ENCODE measurements at regions not wholly inside any gene's neighbourhood (a gene's known extent, or its start where the extent isn't known, plus 50 kb on each side); places are given as distances from the start of the nearest gene placed in this dataset.

DNA sequence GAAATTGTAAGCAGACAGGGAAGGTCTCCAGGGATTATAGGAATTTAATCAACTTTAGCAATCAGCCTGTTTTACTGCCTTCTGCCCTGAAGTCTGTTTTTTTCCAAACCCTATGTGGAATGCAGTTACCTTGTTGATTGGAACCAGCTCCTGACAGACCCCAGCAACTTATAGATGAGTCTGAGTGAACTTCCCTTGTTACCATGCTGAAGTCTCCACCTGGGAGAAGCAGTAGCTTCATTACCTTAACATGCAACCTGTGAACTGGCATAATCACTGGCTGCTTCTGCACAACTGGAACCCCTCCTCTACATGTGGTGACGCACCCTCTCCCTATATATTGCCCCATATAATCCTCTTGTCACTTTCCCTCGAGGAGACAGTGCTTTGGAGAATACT is 226.3 kb upstream of the SPOPL start:
- Mint-ChIP-seq H3K27ac (no peak overlapping the region), H3K4me1 (ENCODE audit: low read depth) (no peaks in the 10 kb centered on the region), H3K4me3 (no peak overlapping the region), H3K27me3 (ENCODE audit: low read depth) (no peaks in the 10 kb centered on the region), H3K36me3 (ENCODE audit: insufficient read depth in 2 of 2) (no peaks in the 10 kb centered on the region), H3K9me3 (peaks cover 0 to 6% of the 10 kb centered on the region in 2 donors)
- DNase-seq, result no peak
- no peak for ATAC-seq (replicated peaks in 1 of 2)

GRCh38 chr2:138275881-138276280 is 225.7 kb upstream of the SPOPL start:
- Mint-ChIP-seq H3K4me1 (ENCODE audit: low read depth) (no peaks in the 10 kb centered on the region), H3K27me3 (ENCODE audit: low read depth) (no peaks in the 10 kb centered on the region), H3K4me3 (no peak overlapping the region), H3K36me3 (ENCODE audit: insufficient read depth in 2 of 2) (no peaks in the 10 kb centered on the region), H3K27ac (no peak overlapping the region), H3K9me3 (peaks cover 0 to 6% of the 10 kb centered on the region in 2 donors)
- no peak for ATAC-seq (replicated peaks in 1 of 2)
- DNase-seq, result no peak

DNA sequence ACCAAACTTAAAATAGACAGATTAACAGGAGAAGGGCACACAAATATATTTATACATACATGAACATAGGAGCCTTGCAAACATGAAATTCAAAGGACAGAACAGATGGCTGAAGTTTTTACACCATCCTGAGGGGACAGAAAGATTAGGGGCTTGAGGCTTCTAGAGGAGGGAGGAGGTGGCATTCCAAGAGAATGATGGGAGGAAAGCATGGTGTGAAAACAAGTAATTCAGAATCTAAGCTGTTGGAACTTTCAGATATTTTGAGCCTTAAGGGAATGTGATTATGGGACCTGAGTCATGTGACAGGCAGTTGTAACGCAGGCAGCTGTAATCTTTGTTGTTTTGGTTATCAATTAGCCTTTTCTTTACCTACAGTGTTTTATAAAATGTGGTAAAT is 225.2 kb upstream of the SPOPL start:
- H3K4me1 Mint-ChIP-seq (ENCODE audit: low read depth), result no peaks in the 10 kb centered on the region
- ATAC-seq (replicated peaks in 1 of 2) (no peak), DNase-seq (no peak)
- H3K27me3 Mint-ChIP-seq (ENCODE audit: low read depth), result no peaks in the 10 kb centered on the region
- no peak overlapping the region for H3K4me3 Mint-ChIP-seq
- H3K9me3 Mint-ChIP-seq, result peaks cover 0 to 6% of the 10 kb centered on the region in 2 donors
- no peaks in the 10 kb centered on the region for H3K36me3 Mint-ChIP-seq (ENCODE audit: insufficient read depth in 2 of 2)
- no peak overlapping the region for H3K27ac Mint-ChIP-seq

- Mint-ChIP-seq H3K27ac (no peak overlapping the region), H3K36me3 (ENCODE audit: insufficient read depth in 2 of 2) (no peaks in the 10 kb centered on the region), H3K27me3 (ENCODE audit: low read depth) (no peaks in the 10 kb centered on the region), H3K4me1 (ENCODE audit: low read depth) (no peaks in the 10 kb centered on the region), H3K9me3 (peaks cover 0 to 5% of the 10 kb centered on the region in 2 donors), H3K4me3 (no peak overlapping the region)
- ATAC-seq (replicated peaks in 1 of 2) (no peak), DNase-seq (no peak)
These were observed 224.5 kb upstream of the SPOPL start for GRCh38 chr2:138277062-138277461.

- Mint-ChIP-seq H3K4me1 (ENCODE audit: low read depth) (no peaks in the 10 kb centered on the region), H3K27ac (no peak overlapping the region), H3K4me3 (no peak overlapping the region), H3K36me3 (ENCODE audit: insufficient read depth in 2 of 2) (no peaks in the 10 kb centered on the region), H3K27me3 (ENCODE audit: low read depth) (no peaks in the 10 kb centered on the region), H3K9me3 (peaks cover 1 to 2% of the 10 kb centered on the region in 2 donors)
- ATAC-seq (replicated peaks in 1 of 2) (no peak), DNase-seq (no peak)
These were observed 221.7 kb upstream of the SPOPL start for GRCh38 chr2:138279871-138280270.

DNA sequence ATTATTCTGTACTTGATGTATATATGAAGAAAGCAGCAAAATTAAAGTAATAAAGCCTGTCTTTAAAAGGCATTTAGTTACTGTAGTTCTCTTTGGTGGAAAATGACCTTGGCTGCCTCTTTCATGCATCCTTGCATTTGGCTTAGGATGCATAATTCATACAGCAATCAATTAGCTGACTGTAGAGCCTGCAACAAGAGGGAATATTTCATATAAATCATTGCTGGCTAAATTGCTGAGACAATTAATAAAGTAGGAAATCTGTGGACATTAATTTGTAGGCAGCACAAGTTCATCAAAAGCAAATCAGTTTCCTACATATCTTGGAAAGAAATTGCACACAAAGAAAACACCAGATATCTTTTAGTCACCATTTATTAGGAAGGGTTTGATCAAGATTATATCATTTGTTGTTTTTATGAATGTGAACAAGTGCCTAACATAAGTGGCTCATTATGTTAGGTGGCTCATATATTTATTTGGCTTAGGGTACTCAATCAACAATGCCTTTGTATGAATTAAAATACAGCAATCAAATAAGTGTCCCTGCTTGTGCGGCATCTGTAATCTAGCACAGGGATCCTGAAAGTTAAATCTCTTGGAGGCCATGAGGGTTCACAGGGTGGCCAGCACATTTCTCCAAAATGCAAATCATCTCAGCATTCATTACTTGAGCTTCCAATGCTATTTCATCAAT is 220.4 kb upstream of the SPOPL start:
- no peak overlapping the region for H3K27ac Mint-ChIP-seq
- peaks cover 1 to 5% of the 10 kb centered on the region in 2 donors for H3K9me3 Mint-ChIP-seq
- ATAC-seq (replicated peaks in 1 of 2) (no peak), DNase-seq (no peak)
- H3K27me3 Mint-ChIP-seq (ENCODE audit: low read depth), result no peaks in the 10 kb centered on the region
- H3K4me3 Mint-ChIP-seq, result no peak overlapping the region
- H3K36me3 Mint-ChIP-seq (ENCODE audit: insufficient read depth in 2 of 2), result peaks cover 0 to 1% of the 10 kb centered on the region in 2 donors
- H3K4me1 Mint-ChIP-seq (ENCODE audit: low read depth), result no peaks in the 10 kb centered on the region

- H3K36me3 Mint-ChIP-seq (ENCODE audit: insufficient read depth in 2 of 2), result peaks cover 0 to 1% of the 10 kb centered on the region in 2 donors
- no peak for ATAC-seq (replicated peaks in 1 of 2)
- no peak overlapping the region for H3K27ac Mint-ChIP-seq
- H3K4me1 Mint-ChIP-seq (ENCODE audit: low read depth), result no peaks in the 10 kb centered on the region
- DNase-seq, result no peak
- no peaks in the 10 kb centered on the region for H3K27me3 Mint-ChIP-seq (ENCODE audit: low read depth)
- peaks cover 3 to 5% of the 10 kb centered on the region in 2 donors for H3K9me3 Mint-ChIP-seq
- no peak overlapping the region for H3K4me3 Mint-ChIP-seq
These were observed 219.4 kb upstream of the SPOPL start for GRCh38 chr2:138282014-138282672.

DNA sequence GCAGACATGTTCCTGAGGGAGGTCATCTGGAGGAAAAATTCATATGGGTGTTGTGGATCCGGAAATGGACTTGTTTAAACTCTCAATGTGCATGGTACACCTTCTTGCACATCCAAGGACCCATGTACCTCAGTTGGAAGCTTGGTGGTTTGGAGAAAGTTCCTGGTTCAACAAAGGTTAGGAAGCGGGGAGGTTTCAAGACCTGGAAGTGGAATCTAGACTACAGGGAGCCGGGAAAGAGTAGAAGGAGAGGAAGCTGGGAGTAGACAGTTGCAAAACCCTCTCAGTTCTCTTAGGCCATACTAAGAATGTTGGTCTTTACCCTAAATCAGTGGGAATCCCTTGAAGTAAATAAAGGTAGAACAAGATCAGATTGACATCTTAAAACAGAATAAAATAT is 209.8 kb upstream of the SPOPL start:
- no peak overlapping the region for H3K27ac Mint-ChIP-seq
- DNase-seq, result no peak
- H3K9me3 Mint-ChIP-seq, result peaks cover 2 to 11% of the 10 kb centered on the region in 2 donors
- H3K27me3 Mint-ChIP-seq (ENCODE audit: low read depth), result no peaks in the 10 kb centered on the region
- no peak overlapping the region for H3K4me3 Mint-ChIP-seq
- no peaks in the 10 kb centered on the region for H3K36me3 Mint-ChIP-seq (ENCODE audit: insufficient read depth in 2 of 2)
- ATAC-seq (replicated peaks in 1 of 2), result no peak
- no peaks in the 10 kb centered on the region for H3K4me1 Mint-ChIP-seq (ENCODE audit: low read depth)

DNA sequence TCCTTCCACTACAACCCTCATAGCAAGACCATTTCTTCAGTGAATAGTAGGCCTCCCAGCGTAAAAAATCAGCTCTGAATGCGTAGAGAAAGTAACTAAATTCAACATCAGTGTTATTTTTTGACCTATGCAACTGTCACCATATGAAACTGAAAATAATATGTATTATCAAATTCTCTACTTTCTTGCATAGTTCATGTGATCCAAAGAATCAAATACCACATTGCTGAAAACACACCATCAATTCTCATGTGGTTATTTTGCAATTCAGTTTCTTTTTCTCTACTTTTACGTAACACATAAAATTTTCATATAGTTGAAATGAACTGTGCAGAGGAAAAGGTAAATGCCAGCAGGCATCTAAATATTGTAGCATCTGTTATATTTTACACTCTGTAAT is 208.5 kb upstream of the SPOPL start:
- Mint-ChIP-seq H3K4me3 (no peak overlapping the region), H3K4me1 (ENCODE audit: low read depth) (no peaks in the 10 kb centered on the region), H3K27ac (no peak overlapping the region), H3K9me3 (peaks cover 1 to 9% of the 10 kb centered on the region in 2 donors), H3K27me3 (ENCODE audit: low read depth) (no peaks in the 10 kb centered on the region), H3K36me3 (ENCODE audit: insufficient read depth in 2 of 2) (no peaks in the 10 kb centered on the region)
- DNase-seq (no peak), ATAC-seq (replicated peaks in 1 of 2) (no peak)

DNA sequence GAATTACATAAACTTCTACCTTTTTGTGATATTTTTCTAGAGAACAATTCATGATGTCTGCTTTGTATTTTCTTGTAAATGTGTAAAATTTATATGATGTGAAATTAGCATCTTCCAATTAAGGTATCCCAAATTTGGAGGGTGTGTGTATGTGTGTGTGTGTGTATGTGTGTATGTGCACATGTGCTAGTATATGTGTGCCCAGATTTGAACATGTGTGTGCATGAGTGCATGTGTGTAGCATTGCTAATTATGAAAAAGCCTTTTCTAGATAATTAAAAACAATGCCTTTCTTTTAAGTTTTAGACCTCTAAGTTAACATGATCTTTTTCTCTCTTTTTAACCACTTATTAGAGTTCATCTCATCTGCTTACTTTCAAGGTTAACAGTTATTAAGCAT is 208.0 kb upstream of the SPOPL start:
- Mint-ChIP-seq H3K36me3 (ENCODE audit: insufficient read depth in 2 of 2) (no peaks in the 10 kb centered on the region), H3K4me3 (no peak overlapping the region), H3K4me1 (ENCODE audit: low read depth) (no peaks in the 10 kb centered on the region), H3K27me3 (ENCODE audit: low read depth) (no peaks in the 10 kb centered on the region), H3K27ac (no peak overlapping the region), H3K9me3 (peaks cover 1 to 9% of the 10 kb centered on the region in 2 donors)
- ATAC-seq (replicated peaks in 1 of 2), result no peak
- no peak for DNase-seq

- ATAC-seq (replicated peaks in 1 of 2) (no peak), DNase-seq (no peak)
- H3K36me3 Mint-ChIP-seq (ENCODE audit: insufficient read depth in 2 of 2), result no peaks in the 10 kb centered on the region
- no peaks in the 10 kb centered on the region for H3K4me1 Mint-ChIP-seq (ENCODE audit: low read depth)
- H3K9me3 Mint-ChIP-seq, result peaks cover 1 to 7% of the 10 kb centered on the region in 2 donors
- no peak overlapping the region for H3K4me3 Mint-ChIP-seq
- no peak overlapping the region for H3K27ac Mint-ChIP-seq
- H3K27me3 Mint-ChIP-seq (ENCODE audit: low read depth), result no peaks in the 10 kb centered on the region
These were observed 207.1 kb upstream of the SPOPL start for GRCh38 chr2:138294451-138294850.

DNA sequence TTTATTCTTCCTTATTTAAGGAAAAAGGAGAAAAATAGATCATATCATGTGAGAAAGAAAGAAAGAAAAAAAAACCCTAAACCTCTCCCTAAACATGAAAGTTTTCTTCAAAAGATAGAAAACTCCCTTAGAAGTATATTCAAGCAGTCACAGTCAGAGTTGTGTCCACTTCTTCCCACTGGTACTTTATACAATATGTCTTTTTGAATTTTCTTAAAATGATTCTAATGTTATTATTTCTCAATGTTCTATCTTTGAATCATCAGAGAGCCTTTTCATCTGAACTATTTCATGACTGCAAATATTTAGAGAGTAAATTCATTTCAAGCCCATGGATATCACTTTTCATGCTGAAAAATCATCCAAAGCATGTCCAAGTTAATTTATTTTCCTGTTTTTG is 205.2 kb upstream of the SPOPL start:
- H3K9me3 Mint-ChIP-seq, result peaks cover 1 to 7% of the 10 kb centered on the region in 2 donors
- no peaks in the 10 kb centered on the region for H3K36me3 Mint-ChIP-seq (ENCODE audit: insufficient read depth in 2 of 2)
- H3K27me3 Mint-ChIP-seq (ENCODE audit: low read depth), result no peaks in the 10 kb centered on the region
- no peak overlapping the region for H3K4me3 Mint-ChIP-seq
- ATAC-seq (replicated peaks in 1 of 2) (no peak), DNase-seq (no peak)
- no peak overlapping the region for H3K27ac Mint-ChIP-seq
- no peaks in the 10 kb centered on the region for H3K4me1 Mint-ChIP-seq (ENCODE audit: low read depth)

GRCh38 chr2:138298120-138298814 is 203.3 kb upstream of the SPOPL start:
- Mint-ChIP-seq H3K27me3 (ENCODE audit: low read depth) (no peaks in the 10 kb centered on the region), H3K27ac (no peak overlapping the region), H3K4me1 (ENCODE audit: low read depth) (no peaks in the 10 kb centered on the region), H3K36me3 (ENCODE audit: insufficient read depth in 2 of 2) (no peaks in the 10 kb centered on the region), H3K9me3 (peaks cover 0 to 1% of the 10 kb centered on the region in 2 donors), H3K4me3 (no peak overlapping the region)
- DNase-seq (no peak), ATAC-seq (replicated peaks in 1 of 2) (no peak)
